K562 (cell line): ENCODE measurements at regions not wholly inside any gene's neighbourhood (a gene's known extent, or its start where the extent isn't known, plus 50 kb on each side); places are given as distances from the start of the nearest gene placed in this dataset.

Experiments
- ATF3 ChIP-seq, 2 experiments: fragments of 450-650 bp in 1 of 2; sonication (generic) in 1 of 2; formaldehyde crosslinking in 1 of 2; IDR thresholded peaks in 1 of 2; conservative IDR thresholded peaks in 1 of 2; 2 replicates each; pipeline versions ENCODE4 v1.6.1 to v1.8.1; 2016 to 2023; ENCODE audit warnings: mild to moderate bottlenecking in 2 of 2, moderate library complexity in 2 of 2, inconsistent platforms in 1 of 2, missing genetic modification reagents in 1 of 2
- ERF ChIP-seq: fragments of 450-650 bp; formaldehyde crosslinking; IDR thresholded peaks from 2 replicates; pipeline ENCODE4 v1.4.0; 2020; ENCODE audit warnings: mild to moderate bottlenecking, mixed read lengths
- PYGO2 ChIP-seq: fragments of 450-650 bp; IDR thresholded peaks from 2 replicates; pipeline ENCODE4 v1.6.1; 2016; ENCODE audit warnings: mild to moderate bottlenecking, missing genetic modification characterization, moderate library complexity, missing compliant biosample characterization
- ZBTB8A ChIP-seq: fragments of 450-650 bp; IDR thresholded peaks from 2 replicates; pipeline ENCODE4 v1.6.1; 2018; ENCODE audit warnings: mild to moderate bottlenecking, moderate library complexity; ENCODE audit not compliant: partially characterized antibody
- ZKSCAN8 ChIP-seq: fragments of 200-800 bp; sonication (Bioruptor generic); IDR thresholded peaks from 2 replicates; pipeline ENCODE4 v1.6.1; 2016; ENCODE audit warnings: missing genetic modification characterization, missing compliant biosample characterization
- ZNF57 ChIP-seq: fragments of 450-650 bp; formaldehyde crosslinking; IDR thresholded peaks from 2 replicates; pipeline ENCODE4 v1.4.0; 2020; ENCODE audit warnings: mild to moderate bottlenecking, moderate library complexity
- ZNF717 ChIP-seq: fragments of 250-450 bp; sonication (Bioruptor Pico); IDR thresholded peaks from 2 replicates; pipeline ENCODE4 v1.5.0; 2021
- ZNF75A ChIP-seq: fragments of 450-650 bp; formaldehyde crosslinking; IDR thresholded peaks from 2 replicates; pipeline ENCODE4 v1.4.0; 2020; ENCODE audit warnings: mild to moderate bottlenecking
- TF ChIP-seq, protein P1 (sequence below): fragments of 450-650 bp; formaldehyde crosslinking; IDR thresholded peaks from 2 replicates; pipeline ENCODE4 v1.4.0; 2020; ENCODE audit warnings: mild to moderate bottlenecking, moderate library complexity
- TF ChIP-seq, protein P2 (sequence below), 2 experiments: fragments of 450-650 bp; formaldehyde crosslinking in 1 of 2; IDR thresholded peaks; 2 replicates each; pipeline versions ENCODE4 v1.4.0 to v1.6.1; 2014 to 2020; ENCODE audit warnings: mild to moderate bottlenecking in 2 of 2, borderline replicate concordance in 1 of 2, low read depth in 1 of 2
- TF ChIP-seq, protein P3 (sequence below): fragments of 200-800 bp; sonication (Bioruptor generic); IDR thresholded peaks from 2 replicates; pipeline ENCODE4 v1.6.1; 2017; ENCODE audit warnings: missing genetic modification characterization, missing compliant biosample characterization
- TF ChIP-seq, protein P4 (sequence below): fragments of 250-450 bp; sonication (Bioruptor Pico); IDR thresholded peaks from 2 replicates; pipeline ENCODE4 v1.5.0; 2020; ENCODE audit warnings: mild to moderate bottlenecking

DNA sequence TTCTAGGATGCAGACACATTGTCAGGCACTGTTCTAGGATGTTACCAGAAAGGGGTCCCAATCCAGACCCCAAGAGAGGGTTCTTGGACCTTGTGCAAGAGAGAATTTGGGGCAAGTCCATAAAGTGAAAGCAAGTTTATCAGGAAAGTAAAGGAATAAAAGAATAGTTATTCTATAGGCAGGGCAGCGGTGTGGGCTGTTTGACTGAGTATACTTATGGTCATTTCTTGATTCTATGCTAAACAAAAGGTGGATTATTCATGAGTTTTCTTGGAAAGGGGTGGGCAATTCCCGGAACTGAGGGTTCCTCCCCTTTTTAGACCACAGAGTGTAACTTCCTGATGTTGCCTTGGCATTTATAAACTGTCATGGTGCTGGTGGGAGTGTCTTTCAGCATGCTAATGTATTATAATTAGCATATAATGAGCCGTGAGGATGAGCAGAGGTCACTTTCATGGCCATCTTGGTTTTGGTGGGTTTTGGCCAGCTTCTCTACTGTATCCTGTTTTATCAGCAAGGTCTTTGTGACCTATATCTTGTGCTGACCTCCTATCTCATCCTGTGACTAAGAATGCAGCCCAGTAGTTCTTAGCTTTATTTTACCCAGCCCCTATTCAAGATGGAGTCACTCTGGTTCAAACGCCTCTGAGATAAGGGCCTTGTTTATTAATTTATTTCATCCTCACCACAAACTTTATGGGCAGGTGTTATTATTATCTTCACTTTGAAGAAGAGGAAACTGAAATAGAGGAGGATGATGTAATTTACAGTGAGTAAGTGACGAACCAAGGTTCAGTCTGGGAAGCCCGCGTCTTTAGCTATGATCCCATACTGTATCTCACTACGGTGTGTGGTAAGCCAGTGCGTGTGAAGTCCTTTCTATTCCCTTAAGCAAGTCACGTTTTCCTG is 186.0 kb upstream of the KLF4 start (continued):
- peak; percentile 28; the same call in 1 of the 2 replicates for TF ChIP-seq ATF3 (IDR thresholded peaks at IDR 0.05)
- no peak for TF ChIP-seq ATF3 (CRISPR knock-in tag; conservative IDR thresholded peaks at IDR 0.05)
- peak; percentile 53; the same call in 1 of the 2 replicates for TF ChIP-seq ZNF717 (CRISPR knock-in tag)
- TF ChIP-seq, protein P1, sequence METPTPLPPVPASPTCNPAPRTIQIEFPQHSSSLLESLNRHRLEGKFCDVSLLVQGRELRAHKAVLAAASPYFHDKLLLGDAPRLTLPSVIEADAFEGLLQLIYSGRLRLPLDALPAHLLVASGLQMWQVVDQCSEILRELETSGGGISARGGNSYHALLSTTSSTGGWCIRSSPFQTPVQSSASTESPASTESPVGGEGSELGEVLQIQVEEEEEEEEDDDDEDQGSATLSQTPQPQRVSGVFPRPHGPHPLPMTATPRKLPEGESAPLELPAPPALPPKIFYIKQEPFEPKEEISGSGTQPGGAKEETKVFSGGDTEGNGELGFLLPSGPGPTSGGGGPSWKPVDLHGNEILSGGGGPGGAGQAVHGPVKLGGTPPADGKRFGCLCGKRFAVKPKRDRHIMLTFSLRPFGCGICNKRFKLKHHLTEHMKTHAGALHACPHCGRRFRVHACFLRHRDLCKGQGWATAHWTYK (CRISPR knock-in tag), result peak; percentile 97
- TF ChIP-seq ZNF57 (CRISPR knock-in tag), result peak; percentile 87; the same call in 1 of the 2 replicates
- TF ChIP-seq, protein P2, sequence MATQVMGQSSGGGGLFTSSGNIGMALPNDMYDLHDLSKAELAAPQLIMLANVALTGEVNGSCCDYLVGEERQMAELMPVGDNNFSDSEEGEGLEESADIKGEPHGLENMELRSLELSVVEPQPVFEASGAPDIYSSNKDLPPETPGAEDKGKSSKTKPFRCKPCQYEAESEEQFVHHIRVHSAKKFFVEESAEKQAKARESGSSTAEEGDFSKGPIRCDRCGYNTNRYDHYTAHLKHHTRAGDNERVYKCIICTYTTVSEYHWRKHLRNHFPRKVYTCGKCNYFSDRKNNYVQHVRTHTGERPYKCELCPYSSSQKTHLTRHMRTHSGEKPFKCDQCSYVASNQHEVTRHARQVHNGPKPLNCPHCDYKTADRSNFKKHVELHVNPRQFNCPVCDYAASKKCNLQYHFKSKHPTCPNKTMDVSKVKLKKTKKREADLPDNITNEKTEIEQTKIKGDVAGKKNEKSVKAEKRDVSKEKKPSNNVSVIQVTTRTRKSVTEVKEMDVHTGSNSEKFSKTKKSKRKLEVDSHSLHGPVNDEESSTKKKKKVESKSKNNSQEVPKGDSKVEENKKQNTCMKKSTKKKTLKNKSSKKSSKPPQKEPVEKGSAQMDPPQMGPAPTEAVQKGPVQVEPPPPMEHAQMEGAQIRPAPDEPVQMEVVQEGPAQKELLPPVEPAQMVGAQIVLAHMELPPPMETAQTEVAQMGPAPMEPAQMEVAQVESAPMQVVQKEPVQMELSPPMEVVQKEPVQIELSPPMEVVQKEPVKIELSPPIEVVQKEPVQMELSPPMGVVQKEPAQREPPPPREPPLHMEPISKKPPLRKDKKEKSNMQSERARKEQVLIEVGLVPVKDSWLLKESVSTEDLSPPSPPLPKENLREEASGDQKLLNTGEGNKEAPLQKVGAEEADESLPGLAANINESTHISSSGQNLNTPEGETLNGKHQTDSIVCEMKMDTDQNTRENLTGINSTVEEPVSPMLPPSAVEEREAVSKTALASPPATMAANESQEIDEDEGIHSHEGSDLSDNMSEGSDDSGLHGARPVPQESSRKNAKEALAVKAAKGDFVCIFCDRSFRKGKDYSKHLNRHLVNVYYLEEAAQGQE (IDR thresholded peaks at IDR 0.05; ENCODE audit: borderline replicate concordance), result no peak
- TF ChIP-seq, protein P2 (CRISPR knock-in tag; IDR thresholded peaks at IDR 0.05; ENCODE audit: low read depth), result peak; percentile 79; the same call in 1 of the 2 replicates
- TF ChIP-seq, protein P3, sequence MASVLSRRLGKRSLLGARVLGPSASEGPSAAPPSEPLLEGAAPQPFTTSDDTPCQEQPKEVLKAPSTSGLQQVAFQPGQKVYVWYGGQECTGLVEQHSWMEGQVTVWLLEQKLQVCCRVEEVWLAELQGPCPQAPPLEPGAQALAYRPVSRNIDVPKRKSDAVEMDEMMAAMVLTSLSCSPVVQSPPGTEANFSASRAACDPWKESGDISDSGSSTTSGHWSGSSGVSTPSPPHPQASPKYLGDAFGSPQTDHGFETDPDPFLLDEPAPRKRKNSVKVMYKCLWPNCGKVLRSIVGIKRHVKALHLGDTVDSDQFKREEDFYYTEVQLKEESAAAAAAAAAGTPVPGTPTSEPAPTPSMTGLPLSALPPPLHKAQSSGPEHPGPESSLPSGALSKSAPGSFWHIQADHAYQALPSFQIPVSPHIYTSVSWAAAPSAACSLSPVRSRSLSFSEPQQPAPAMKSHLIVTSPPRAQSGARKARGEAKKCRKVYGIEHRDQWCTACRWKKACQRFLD (CRISPR knock-in tag), result peak; percentile 99
- no peak for TF ChIP-seq ZBTB8A
- TF ChIP-seq PYGO2 (tag), result peak; percentile 89
- TF ChIP-seq, protein P4, sequence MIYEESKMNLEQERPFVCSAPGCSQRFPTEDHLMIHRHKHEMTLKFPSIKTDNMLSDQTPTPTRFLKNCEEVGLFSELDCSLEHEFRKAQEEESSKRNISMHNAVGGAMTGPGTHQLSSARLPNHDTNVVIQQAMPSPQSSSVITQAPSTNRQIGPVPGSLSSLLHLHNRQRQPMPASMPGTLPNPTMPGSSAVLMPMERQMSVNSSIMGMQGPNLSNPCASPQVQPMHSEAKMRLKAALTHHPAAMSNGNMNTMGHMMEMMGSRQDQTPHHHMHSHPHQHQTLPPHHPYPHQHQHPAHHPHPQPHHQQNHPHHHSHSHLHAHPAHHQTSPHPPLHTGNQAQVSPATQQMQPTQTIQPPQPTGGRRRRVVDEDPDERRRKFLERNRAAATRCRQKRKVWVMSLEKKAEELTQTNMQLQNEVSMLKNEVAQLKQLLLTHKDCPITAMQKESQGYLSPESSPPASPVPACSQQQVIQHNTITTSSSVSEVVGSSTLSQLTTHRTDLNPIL, result peak; percentile 92
- peak; percentile 98 for TF ChIP-seq ERF
- TF ChIP-seq ZNF75A (CRISPR knock-in tag), result peak; percentile 87
- TF ChIP-seq ZKSCAN8 (CRISPR knock-in tag), result peak; percentile 91
